ENCODE measurements at regions not wholly inside any gene's neighbourhood (a gene's known extent, or its start where the extent isn't known, plus 50 kb on each side); places are given as distances from the start of the nearest gene placed in this dataset.

DNA sequence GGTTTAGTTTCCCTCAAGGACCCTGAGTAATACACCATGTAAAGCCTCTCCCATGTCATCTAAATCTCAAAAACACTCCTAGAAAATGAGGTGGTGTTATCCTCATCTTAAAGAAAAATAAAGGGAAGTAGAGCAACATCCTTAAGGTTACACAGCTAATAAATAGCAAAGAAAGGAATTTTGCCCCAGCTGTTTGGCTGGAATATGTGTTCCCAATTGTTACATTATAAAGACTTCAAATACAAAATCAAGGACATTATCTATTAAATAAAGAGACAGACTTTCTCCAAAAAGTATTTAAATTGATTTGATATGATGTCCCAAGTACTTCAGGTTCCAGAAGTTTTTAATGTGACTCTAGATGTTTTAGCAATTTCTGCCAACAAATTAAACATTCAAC is 57.9 kb upstream of the IL15 start:
- TF ChIP-seq, protein P1, sequence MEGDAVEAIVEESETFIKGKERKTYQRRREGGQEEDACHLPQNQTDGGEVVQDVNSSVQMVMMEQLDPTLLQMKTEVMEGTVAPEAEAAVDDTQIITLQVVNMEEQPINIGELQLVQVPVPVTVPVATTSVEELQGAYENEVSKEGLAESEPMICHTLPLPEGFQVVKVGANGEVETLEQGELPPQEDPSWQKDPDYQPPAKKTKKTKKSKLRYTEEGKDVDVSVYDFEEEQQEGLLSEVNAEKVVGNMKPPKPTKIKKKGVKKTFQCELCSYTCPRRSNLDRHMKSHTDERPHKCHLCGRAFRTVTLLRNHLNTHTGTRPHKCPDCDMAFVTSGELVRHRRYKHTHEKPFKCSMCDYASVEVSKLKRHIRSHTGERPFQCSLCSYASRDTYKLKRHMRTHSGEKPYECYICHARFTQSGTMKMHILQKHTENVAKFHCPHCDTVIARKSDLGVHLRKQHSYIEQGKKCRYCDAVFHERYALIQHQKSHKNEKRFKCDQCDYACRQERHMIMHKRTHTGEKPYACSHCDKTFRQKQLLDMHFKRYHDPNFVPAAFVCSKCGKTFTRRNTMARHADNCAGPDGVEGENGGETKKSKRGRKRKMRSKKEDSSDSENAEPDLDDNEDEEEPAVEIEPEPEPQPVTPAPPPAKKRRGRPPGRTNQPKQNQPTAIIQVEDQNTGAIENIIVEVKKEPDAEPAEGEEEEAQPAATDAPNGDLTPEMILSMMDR (conservative IDR thresholded peaks at IDR 0.05; ENCODE audit: low read length), result no peak
- no peak for TF ChIP-seq EZH2phosphoT487 (IDR thresholded peaks at IDR 0.05; ENCODE audit: borderline replicate concordance)

All from Loucy (cell line).